Natural killer cell (primary cell): ENCODE measurements at regions not wholly inside any gene's neighbourhood (a gene's known extent, or its start where the extent isn't known, plus 50 kb on each side); places are given as distances from the start of the nearest gene placed in this dataset.

Source experiments
- ATAC-seq, 3 donors: fragments of 150-1000 bp in 2 of 3; fragments of 200-7000 bp in 1 of 3; cut with Tn5 transposase; 1 replicate in 1 of 3; 2 replicates in 2 of 3; pipeline ENCODE4 v1.10.0; 2021; ENCODE audit warnings: mild to moderate bottlenecking in 2 of 3, moderate library complexity in 2 of 3
- DNase-seq, 2 donors: peaks; one replicate each; pipeline versions ENCODE4 v3.0.0 to v3.0.0-alpha.2; 2013 to 2021; ENCODE audit warnings: mixed read lengths in 1 of 2
- H3K27ac ChIP-seq: one replicate; pipeline ENCODE4 v1.5.1; 2013; ENCODE audit warnings: mild to moderate bottlenecking, low read length
- H3K27me3 ChIP-seq: one replicate; pipeline ENCODE4 v1.6.1; 2013; ENCODE audit warnings: low read length; ENCODE audit not compliant: control insufficient read depth, insufficient read depth
- H3K36me3 ChIP-seq: one replicate; pipeline ENCODE4 v1.6.1; 2013; ENCODE audit warnings: low read length; ENCODE audit not compliant: control insufficient read depth, insufficient read depth
- H3K4me1 ChIP-seq: one replicate; pipeline ENCODE4 v1.6.1; 2013; ENCODE audit warnings: low read length; ENCODE audit not compliant: control insufficient read depth, insufficient read depth
- H3K4me3 ChIP-seq: one replicate; pipeline ENCODE4 v1.5.1; 2013; ENCODE audit warnings: low read length
- H3K9me3 ChIP-seq: one replicate; pipeline ENCODE4 v1.6.1; 2013; ENCODE audit warnings: low read length; ENCODE audit not compliant: control insufficient read depth, insufficient read depth
- H3K27ac Mint-ChIP-seq, 2 donors: one replicate each; pipeline ENCODE4 v1.8.0; 2022; ENCODE audit warnings: mild to moderate bottlenecking in 2 of 2, mixed read lengths in 2 of 2, moderate library complexity in 1 of 2
- H3K27me3 Mint-ChIP-seq, 2 donors: one replicate each; pipeline ENCODE4 v1.8.0; 2022; ENCODE audit warnings: low read depth in 2 of 2, mixed read lengths in 2 of 2
- H3K36me3 Mint-ChIP-seq: one replicate; pipeline ENCODE4 v1.8.0; 2022; ENCODE audit warnings: mixed read lengths
- H3K4me1 Mint-ChIP-seq, 2 donors: one replicate each; pipeline ENCODE4 v1.8.0; 2022; ENCODE audit warnings: mixed read lengths in 2 of 2
- H3K4me3 Mint-ChIP-seq: one replicate; pipeline ENCODE4 v1.8.0; 2022; ENCODE audit warnings: mild to moderate bottlenecking, moderate library complexity, mixed read lengths
- H3K9me3 Mint-ChIP-seq, 2 donors: one replicate each; pipeline ENCODE4 v1.8.0; 2022; ENCODE audit warnings: mixed read lengths in 2 of 2
- WGBS: methylation state at CpG from one replicate; pipeline ENCODE4 v1.1.7; 2013; ENCODE audit warnings: missing lambda C conversion rate; ENCODE audit not compliant: insufficient coverage; 5-methylcytosine and 5-hydroxymethylcytosine counted together
- intact Hi-C: fragments of 100-400 bp; cut with micrococcal nuclease; formaldehyde crosslinking; loops from one replicate; pipeline ENCODE4 v1.14.2; 2022
- TF ChIP-seq, protein P1 (sequence below): fragments of 200-600 bp; IDR thresholded peaks from one replicate; pipeline ENCODE4 v1.8.0; 2022; ENCODE audit warnings: antibody characterized with exemption

DNA sequence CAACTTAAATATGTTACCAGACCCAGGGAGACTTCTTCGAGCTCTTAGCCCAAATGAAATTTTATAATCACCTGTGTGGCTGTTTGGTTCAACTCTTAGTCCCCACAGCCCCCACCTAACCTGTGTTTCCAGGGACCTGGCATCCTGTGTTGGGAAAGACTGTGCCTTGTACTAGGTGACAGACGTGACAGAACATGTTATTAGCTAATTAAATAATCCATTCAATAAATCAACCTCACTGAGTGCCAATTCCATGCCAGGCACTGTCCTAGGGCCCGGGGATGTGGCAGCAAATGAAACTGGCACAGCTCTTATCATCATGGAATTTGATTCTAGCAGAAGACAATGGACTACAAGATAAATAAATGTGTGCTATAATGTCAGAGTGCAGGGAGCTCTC lies 431.9 kb downstream of the MIAT start:
- DNase-seq (no peak), ATAC-seq (no peak)
- Mint-ChIP-seq H3K4me1 (no peaks in the 10 kb centered on the region), H3K9me3 (no peaks in the 10 kb centered on the region), H3K4me3 (no peak overlapping the region), H3K27ac (no peak overlapping the region), H3K27me3 (peaks cover 12 to 14% of the 10 kb centered on the region in 2 donors), H3K36me3 (no peaks in the 10 kb centered on the region)
- TF ChIP-seq, protein P1, sequence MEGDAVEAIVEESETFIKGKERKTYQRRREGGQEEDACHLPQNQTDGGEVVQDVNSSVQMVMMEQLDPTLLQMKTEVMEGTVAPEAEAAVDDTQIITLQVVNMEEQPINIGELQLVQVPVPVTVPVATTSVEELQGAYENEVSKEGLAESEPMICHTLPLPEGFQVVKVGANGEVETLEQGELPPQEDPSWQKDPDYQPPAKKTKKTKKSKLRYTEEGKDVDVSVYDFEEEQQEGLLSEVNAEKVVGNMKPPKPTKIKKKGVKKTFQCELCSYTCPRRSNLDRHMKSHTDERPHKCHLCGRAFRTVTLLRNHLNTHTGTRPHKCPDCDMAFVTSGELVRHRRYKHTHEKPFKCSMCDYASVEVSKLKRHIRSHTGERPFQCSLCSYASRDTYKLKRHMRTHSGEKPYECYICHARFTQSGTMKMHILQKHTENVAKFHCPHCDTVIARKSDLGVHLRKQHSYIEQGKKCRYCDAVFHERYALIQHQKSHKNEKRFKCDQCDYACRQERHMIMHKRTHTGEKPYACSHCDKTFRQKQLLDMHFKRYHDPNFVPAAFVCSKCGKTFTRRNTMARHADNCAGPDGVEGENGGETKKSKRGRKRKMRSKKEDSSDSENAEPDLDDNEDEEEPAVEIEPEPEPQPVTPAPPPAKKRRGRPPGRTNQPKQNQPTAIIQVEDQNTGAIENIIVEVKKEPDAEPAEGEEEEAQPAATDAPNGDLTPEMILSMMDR, result no peak
- H3K36me3 ChIP-seq, result no peaks in the 10 kb centered on the region
- no peaks in the 10 kb centered on the region for H3K27me3 ChIP-seq
- no peaks in the 10 kb centered on the region for H3K9me3 ChIP-seq
- H3K4me3 ChIP-seq, result no peak overlapping the region
- 48% methylated on average over 3 of the region's 3 CpGs for WGBS
- intact Hi-C loops, result loop anchor here (10.0 kb wide), 1 partner anchor 56 kb away; no protein-coding TSS in a partner anchor
- H3K27ac ChIP-seq, result no peak overlapping the region
- H3K4me1 ChIP-seq, result no peaks in the 10 kb centered on the region

- ATAC-seq (no peak), DNase-seq (no peak)
- Mint-ChIP-seq H3K9me3 (no peaks in the 10 kb centered on the region), H3K27ac (no peak overlapping the region), H3K4me3 (no peak overlapping the region), H3K36me3 (no peaks in the 10 kb centered on the region), H3K27me3 (peaks cover 7 to 8% of the 10 kb centered on the region in 2 donors), H3K4me1 (no peaks in the 10 kb centered on the region)
- intact Hi-C loops, result no loop called here
- 91% methylated on average over 17 of the region's 17 CpGs for WGBS
- H3K27me3 ChIP-seq, result no peaks in the 10 kb centered on the region
- H3K9me3 ChIP-seq, result no peaks in the 10 kb centered on the region
- no peaks in the 10 kb centered on the region for H3K4me1 ChIP-seq
- H3K27ac ChIP-seq, result no peak overlapping the region
- TF ChIP-seq, protein P1, result no peak
- no peak overlapping the region for H3K4me3 ChIP-seq
- H3K36me3 ChIP-seq, result no peaks in the 10 kb centered on the region
Observed at GRCh38 chr22:27090611-27091011, 433.2 kb downstream of the MIAT start.

GRCh38 chr22:27093422-27093821 lies 436.0 kb downstream of the MIAT start:
- Histone ChIP-seq H3K36me3 (no peaks in the 10 kb centered on the region), H3K4me3 (no peak overlapping the region), H3K27me3 (no peaks in the 10 kb centered on the region), H3K9me3 (no peaks in the 10 kb centered on the region), H3K27ac (no peak overlapping the region), H3K4me1 (no peaks in the 10 kb centered on the region)
- intact Hi-C loops, result no loop called here
- Mint-ChIP-seq H3K36me3 (no peaks in the 10 kb centered on the region), H3K4me1 (no peaks in the 10 kb centered on the region), H3K4me3 (no peak overlapping the region), H3K27ac (no peak overlapping the region), H3K9me3 (no peaks in the 10 kb centered on the region), H3K27me3 (peaks cover 3 to 6% of the 10 kb centered on the region in 2 donors)
- ATAC-seq (no peak), DNase-seq (no peak)
- 84% methylated on average over 4 of the region's 4 CpGs for WGBS
- TF ChIP-seq, protein P1, result no peak

GRCh38 chr22:27094633-27095308 lies 437.4 kb downstream of the MIAT start:
- Mint-ChIP-seq H3K4me1 (no peaks in the 10 kb centered on the region), H3K27ac (no peak overlapping the region), H3K36me3 (no peaks in the 10 kb centered on the region), H3K9me3 (no peaks in the 10 kb centered on the region), H3K4me3 (no peak overlapping the region), H3K27me3 (peaks cover 9 to 18% of the 10 kb centered on the region in 2 donors)
- WGBS, result 91% methylated on average over 11 of the region's 11 CpGs
- Histone ChIP-seq H3K9me3 (no peaks in the 10 kb centered on the region), H3K27ac (no peak overlapping the region), H3K4me3 (no peak overlapping the region), H3K4me1 (no peaks in the 10 kb centered on the region), H3K36me3 (no peaks in the 10 kb centered on the region), H3K27me3 (no peaks in the 10 kb centered on the region)
- TF ChIP-seq, protein P1, result no peak
- no peak for ATAC-seq
- DNase-seq, result no peak
- intact Hi-C loops, result no loop called here
